SH-SY5Y (cell line): ENCODE measurements at regions not wholly inside any gene's neighbourhood (a gene's known extent, or its start where the extent isn't known, plus 50 kb on each side); places are given as distances from the start of the nearest gene placed in this dataset.

ENCODE experiments used
- GATA2 ChIP-seq: IDR thresholded peaks from 2 replicates; pipeline ENCODE4 v1.6.1; 2011; ENCODE audit warnings: mild to moderate bottlenecking, low read depth, low read length
- GATA3 ChIP-seq: IDR thresholded peaks from 2 replicates; pipeline ENCODE4 v1.6.1; 2011; ENCODE audit warnings: low read depth, mild to moderate bottlenecking, low read length, moderate library complexity

GRCh38 chr3:74500257-74500656, 114.2 kb downstream of the CNTN3 start:
- TF ChIP-seq GATA3 (no peak), GATA2 (no peak)
